ENCODE measurements at regions not wholly inside any gene's neighbourhood (a gene's known extent, or its start where the extent isn't known, plus 50 kb on each side); places are given as distances from the start of the nearest gene placed in this dataset.
A peak's percentile ranks its signal among the peaks of the same experiment; 100 is the strongest.

DNA sequence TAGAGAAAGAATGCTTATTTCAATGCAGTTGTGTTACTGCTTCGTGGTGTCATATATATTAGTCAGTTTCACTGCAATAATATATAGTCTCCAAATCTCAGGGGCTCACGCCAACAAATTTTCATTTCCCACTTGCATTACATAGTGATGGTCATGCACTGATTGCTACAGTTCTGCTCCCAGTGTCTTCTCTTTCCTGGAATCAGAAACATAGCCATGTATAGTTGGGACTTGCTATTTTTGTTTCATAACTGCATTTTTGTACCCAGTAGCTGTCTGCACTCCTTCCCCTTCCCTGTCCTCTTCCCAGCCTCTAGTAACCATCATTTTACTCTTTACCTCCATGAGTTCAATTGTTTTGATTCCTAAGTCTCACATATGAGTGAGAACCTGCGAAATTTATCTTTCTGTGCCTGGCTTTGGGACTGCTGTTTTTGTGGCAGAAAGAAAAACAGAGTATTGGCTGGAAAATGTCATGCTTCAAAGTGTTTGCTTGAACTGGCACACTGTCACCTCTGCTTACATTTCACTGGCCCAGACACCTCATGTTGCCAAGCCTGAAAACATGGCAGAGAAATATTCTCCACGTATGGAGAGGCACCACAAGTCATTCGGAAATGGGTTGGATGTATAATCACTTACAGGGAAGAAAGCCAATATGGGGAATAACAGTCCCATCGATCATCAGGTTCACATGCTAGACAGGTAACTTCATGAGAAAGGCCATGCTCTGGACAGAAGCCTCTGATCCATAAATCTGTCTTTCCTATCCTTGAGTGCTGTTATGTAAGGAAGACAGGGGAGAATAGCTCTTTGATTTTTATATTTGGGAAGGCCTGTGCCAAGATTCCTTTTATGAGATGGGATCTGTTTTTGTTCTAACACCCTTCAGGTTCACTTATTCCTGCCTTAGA lies 60.4 kb upstream of the BACH1 start:
- Histone ChIP-seq H3K27me3 (ENCODE audit: low read depth, low read length) (no peaks in the 10 kb centered on the region), H3K4me1 (ENCODE audit: control insufficient read depth in 1 of 2, insufficient read depth in 2 of 2, low read length in 2 of 2) (peaks cover 6 to 18% of the 10 kb centered on the region in 2 donors), H3K36me3 (ENCODE audit: control insufficient read depth in 1 of 2, insufficient read depth in 2 of 2, low read length in 2 of 2) (no peaks in the 10 kb centered on the region), H3K4me3 (ENCODE audit: low read depth in 1 of 2, low read length in 2 of 2) (no peak overlapping the region), H3K27ac (ENCODE audit: low read length) (no peak overlapping the region), H3K9me3 (ENCODE audit: control insufficient read depth in 1 of 2, low read length in 2 of 2) (no peaks in the 10 kb centered on the region)

DNA sequence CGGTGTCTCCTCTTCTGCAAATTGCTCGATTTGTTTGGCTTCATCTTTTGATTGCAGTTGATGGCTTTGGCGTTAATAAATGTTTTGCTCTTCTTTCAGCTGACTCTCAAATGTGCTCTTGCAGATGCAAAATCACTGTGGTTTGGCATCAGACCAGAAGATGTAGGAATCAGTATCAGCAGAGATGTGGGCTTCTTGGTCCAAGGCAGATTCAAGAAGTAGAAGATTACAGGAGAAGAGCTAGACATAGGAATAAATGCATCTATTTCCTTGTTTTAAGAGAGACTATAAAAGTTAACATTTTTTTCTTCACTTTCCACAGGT lies 59.8 kb upstream of the BACH1 start:
- H3K27me3 ChIP-seq (ENCODE audit: low read depth, low read length): no peaks in the 10 kb centered on the region
- no peaks in the 10 kb centered on the region for H3K36me3 ChIP-seq (ENCODE audit: control insufficient read depth in 1 of 2, insufficient read depth in 2 of 2, low read length in 2 of 2)
- H3K27ac ChIP-seq (ENCODE audit: low read length): no peak overlapping the region
- no peaks in the 10 kb centered on the region for H3K9me3 ChIP-seq (ENCODE audit: control insufficient read depth in 1 of 2, low read length in 2 of 2)
- peaks cover 6 to 18% of the 10 kb centered on the region in 2 donors for H3K4me1 ChIP-seq (ENCODE audit: control insufficient read depth in 1 of 2, insufficient read depth in 2 of 2, low read length in 2 of 2)
- no peak overlapping the region for H3K4me3 ChIP-seq (ENCODE audit: low read depth in 1 of 2, low read length in 2 of 2)

DNA sequence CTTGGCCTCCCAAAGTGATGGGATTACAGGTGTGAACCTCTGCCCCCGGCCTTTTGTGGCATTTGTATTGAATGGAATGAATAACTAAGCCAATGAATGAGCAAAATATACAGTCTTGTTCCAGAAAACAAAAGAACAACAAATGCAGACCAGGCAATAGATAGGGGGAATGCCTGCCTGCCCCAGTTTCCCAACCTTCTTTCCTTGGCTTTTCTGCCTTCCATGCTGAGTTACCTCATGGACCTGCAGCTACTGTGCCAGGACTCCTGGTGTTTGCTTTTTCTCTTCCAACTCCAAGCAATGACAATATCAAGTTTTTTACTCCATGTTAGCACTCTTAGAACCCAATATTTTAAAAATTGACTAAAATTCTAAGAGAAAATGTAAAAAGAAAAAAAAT lies 58.6 kb upstream of the BACH1 start:
- Histone ChIP-seq H3K4me3 (ENCODE audit: low read depth in 1 of 2, low read length in 2 of 2) (no peak overlapping the region), H3K27ac (ENCODE audit: low read length) (no peak overlapping the region), H3K27me3 (ENCODE audit: low read depth, low read length) (no peaks in the 10 kb centered on the region), H3K36me3 (ENCODE audit: control insufficient read depth in 1 of 2, insufficient read depth in 2 of 2, low read length in 2 of 2) (no peaks in the 10 kb centered on the region), H3K4me1 (ENCODE audit: control insufficient read depth in 1 of 2, insufficient read depth in 2 of 2, low read length in 2 of 2) (peaks cover 6 to 18% of the 10 kb centered on the region in 2 donors), H3K9me3 (ENCODE audit: control insufficient read depth in 1 of 2, low read length in 2 of 2) (no peaks in the 10 kb centered on the region)

DNA sequence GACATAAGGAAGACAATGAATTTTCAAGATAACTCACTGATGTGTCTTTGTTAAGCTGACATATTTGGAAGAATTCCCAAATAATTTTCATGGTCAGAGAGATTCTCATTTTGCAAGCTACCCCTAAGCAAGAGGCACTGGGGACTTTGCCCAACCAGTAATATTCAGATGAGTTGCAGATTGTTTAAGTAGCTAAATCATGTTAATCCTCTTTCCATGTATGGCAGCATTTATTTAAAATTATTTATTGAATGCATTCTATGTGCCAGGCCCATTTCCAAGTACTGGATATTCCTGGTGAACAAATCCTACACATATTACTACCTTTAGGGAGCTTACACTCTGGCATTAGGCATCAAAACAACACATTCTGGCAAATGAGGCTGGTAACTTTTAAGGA lies 56.5 kb upstream of the BACH1 start:
- Histone ChIP-seq H3K36me3 (ENCODE audit: control insufficient read depth in 1 of 2, insufficient read depth in 2 of 2, low read length in 2 of 2) (no peaks in the 10 kb centered on the region), H3K27me3 (ENCODE audit: low read depth, low read length) (no peaks in the 10 kb centered on the region), H3K9me3 (ENCODE audit: control insufficient read depth in 1 of 2, low read length in 2 of 2) (no peaks in the 10 kb centered on the region), H3K27ac (ENCODE audit: low read length) (no peak overlapping the region), H3K4me1 (ENCODE audit: control insufficient read depth in 1 of 2, insufficient read depth in 2 of 2, low read length in 2 of 2) (peaks cover 0 to 15% of the 10 kb centered on the region in 2 donors), H3K4me3 (ENCODE audit: low read depth in 1 of 2, low read length in 2 of 2) (no peak overlapping the region)

DNA sequence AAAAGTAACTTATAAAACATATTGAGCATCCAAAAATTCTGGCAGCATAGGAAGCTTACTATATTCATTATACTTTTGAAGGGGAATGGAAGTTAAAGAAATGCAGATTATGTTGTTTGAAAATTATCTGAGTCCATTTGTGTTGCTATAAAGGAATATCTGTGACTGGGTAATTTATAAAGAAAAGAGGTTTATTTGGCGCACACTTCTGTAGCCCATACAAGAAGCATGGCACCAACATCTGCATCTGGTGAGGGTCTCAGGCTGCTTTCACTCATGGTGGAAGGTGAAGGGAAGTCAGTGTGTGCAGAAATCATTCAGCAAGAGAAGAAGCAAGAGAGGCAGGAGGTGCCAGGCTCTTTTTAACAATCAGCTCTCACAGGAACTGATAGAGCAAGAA lies 55.5 kb upstream of the BACH1 start:
- Histone ChIP-seq H3K4me3 (ENCODE audit: low read depth in 1 of 2, low read length in 2 of 2) (no peak overlapping the region), H3K27ac (ENCODE audit: low read length) (no peak overlapping the region), H3K9me3 (ENCODE audit: control insufficient read depth in 1 of 2, low read length in 2 of 2) (no peaks in the 10 kb centered on the region), H3K4me1 (ENCODE audit: control insufficient read depth in 1 of 2, insufficient read depth in 2 of 2, low read length in 2 of 2) (peaks cover 0 to 5% of the 10 kb centered on the region in 2 donors), H3K27me3 (ENCODE audit: low read depth, low read length) (no peaks in the 10 kb centered on the region), H3K36me3 (ENCODE audit: control insufficient read depth in 1 of 2, insufficient read depth in 2 of 2, low read length in 2 of 2) (no peaks in the 10 kb centered on the region)

DNA sequence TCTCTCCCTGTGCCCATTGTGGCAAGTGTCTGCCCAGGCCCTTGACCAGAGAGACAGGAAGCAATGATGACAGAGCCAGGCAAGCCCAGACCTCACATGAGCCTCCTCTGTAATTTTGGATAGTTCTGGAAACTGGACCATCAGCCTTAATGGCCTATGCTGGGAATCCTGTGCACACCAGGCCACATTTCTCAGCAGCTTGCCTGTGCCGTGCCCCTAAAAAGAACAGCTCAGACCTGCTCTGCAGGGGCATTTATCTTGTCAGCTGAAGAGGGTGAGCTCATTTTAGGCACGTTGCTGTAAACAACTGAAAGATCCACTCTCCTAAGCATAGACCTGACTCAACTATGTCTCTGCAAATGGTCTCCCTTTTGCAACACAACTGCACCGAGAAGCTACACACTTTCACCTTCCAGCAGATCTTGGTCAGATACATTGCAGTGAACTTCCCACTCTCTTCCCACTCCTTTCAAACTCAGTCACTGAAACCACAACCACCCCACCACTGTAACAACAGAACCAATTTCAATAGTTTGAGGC lies 53.5 kb upstream of the BACH1 start:
- H3K27ac ChIP-seq (ENCODE audit: low read length): peak overlapping the region; percentile 18

DNA sequence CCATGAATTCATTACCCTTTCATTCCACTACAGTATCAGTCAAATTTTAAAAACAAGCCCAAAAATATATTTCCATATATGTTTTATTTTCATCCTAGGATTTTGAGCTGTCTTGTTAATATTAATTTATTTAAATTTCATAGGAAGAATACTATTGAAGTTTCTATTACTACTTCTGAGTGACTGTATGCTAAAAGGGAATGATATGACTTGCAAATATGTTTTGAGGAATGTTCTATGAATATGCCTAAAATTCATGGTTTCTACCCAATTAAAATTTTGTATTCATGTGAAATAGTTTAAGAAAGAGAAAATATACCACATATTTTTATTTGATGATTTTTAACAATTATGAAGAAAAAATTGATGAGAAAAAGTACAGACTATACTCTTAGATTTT lies 52.9 kb upstream of the BACH1 start:
- no peaks in the 10 kb centered on the region for H3K9me3 ChIP-seq (ENCODE audit: control insufficient read depth in 1 of 2, low read length in 2 of 2)
- no peaks in the 10 kb centered on the region for H3K36me3 ChIP-seq (ENCODE audit: control insufficient read depth in 1 of 2, insufficient read depth in 2 of 2, low read length in 2 of 2)
- H3K4me3 ChIP-seq (ENCODE audit: low read depth in 1 of 2, low read length in 2 of 2): no peak overlapping the region
- no peaks in the 10 kb centered on the region for H3K27me3 ChIP-seq (ENCODE audit: low read depth, low read length)
- H3K4me1 ChIP-seq (ENCODE audit: control insufficient read depth in 1 of 2, insufficient read depth in 2 of 2, low read length in 2 of 2): no peaks in the 10 kb centered on the region
- H3K27ac ChIP-seq (ENCODE audit: low read length): no peak overlapping the region

More for the DNA sequence above, 53.5 kb upstream of the BACH1 start:
- H3K27me3 ChIP-seq (ENCODE audit: low read depth, low read length): no peaks in the 10 kb centered on the region
- no peaks in the 10 kb centered on the region for H3K9me3 ChIP-seq (ENCODE audit: control insufficient read depth in 1 of 2, low read length in 2 of 2)
- no peaks in the 10 kb centered on the region for H3K36me3 ChIP-seq (ENCODE audit: control insufficient read depth in 1 of 2, insufficient read depth in 2 of 2, low read length in 2 of 2)
- no peaks in the 10 kb centered on the region for H3K4me1 ChIP-seq (ENCODE audit: control insufficient read depth in 1 of 2, insufficient read depth in 2 of 2, low read length in 2 of 2)
- no peak overlapping the region for H3K4me3 ChIP-seq (ENCODE audit: low read depth in 1 of 2, low read length in 2 of 2)

DNA sequence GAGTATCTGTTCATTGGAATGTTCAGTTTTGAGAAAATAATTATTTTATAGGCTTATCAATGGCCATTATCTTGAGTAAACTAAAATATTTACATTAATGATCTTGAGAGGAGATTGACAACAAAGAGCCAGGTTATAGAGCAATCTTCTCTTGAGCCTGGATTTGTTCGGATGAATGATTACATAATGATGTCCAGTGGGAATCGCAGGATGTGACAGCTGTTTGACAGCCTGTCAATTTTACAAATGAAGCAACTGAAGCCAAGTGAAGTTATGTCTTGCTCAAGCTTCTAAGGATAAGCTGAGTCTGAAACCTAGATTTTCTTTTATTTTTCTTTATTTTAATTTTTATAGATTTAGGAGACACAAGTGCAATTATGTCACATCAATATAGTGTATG lies 52.1 kb upstream of the BACH1 start:
- no peaks in the 10 kb centered on the region for H3K27me3 ChIP-seq (ENCODE audit: low read depth, low read length)

DNA sequence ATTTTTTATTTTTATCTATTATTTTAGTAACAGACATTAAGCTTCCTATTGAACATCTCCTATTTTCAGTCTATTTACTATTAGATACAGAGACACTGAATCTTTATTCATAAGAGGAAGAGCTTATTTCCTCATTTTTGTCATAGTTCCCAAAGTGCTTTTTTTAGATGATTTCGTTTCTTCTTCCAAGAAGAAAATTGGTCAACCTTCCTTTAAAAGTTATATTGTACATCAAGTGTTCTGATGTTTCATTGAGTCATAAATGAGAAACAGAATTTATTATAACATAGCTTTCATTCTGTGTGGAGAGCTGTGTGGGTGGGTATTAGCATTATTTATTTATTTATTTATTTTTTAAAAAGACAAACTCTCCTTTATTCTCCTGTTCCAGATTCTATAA lies 50.6 kb upstream of the BACH1 start:
- H3K4me3 ChIP-seq (ENCODE audit: low read depth in 1 of 2, low read length in 2 of 2): no peak overlapping the region
- no peaks in the 10 kb centered on the region for H3K4me1 ChIP-seq (ENCODE audit: control insufficient read depth in 1 of 2, insufficient read depth in 2 of 2, low read length in 2 of 2)
- no peak overlapping the region for H3K27ac ChIP-seq (ENCODE audit: low read length)
- no peaks in the 10 kb centered on the region for H3K27me3 ChIP-seq (ENCODE audit: low read depth, low read length)
- H3K9me3 ChIP-seq (ENCODE audit: control insufficient read depth in 1 of 2, low read length in 2 of 2): peaks cover 0 to 2% of the 10 kb centered on the region in 2 donors
- H3K36me3 ChIP-seq (ENCODE audit: control insufficient read depth in 1 of 2, insufficient read depth in 2 of 2, low read length in 2 of 2): no peaks in the 10 kb centered on the region

More for the DNA sequence above, 52.1 kb upstream of the BACH1 start:
- Histone ChIP-seq H3K9me3 (ENCODE audit: control insufficient read depth in 1 of 2, low read length in 2 of 2) (no peaks in the 10 kb centered on the region), H3K4me1 (ENCODE audit: control insufficient read depth in 1 of 2, insufficient read depth in 2 of 2, low read length in 2 of 2) (no peaks in the 10 kb centered on the region), H3K27ac (ENCODE audit: low read length) (no peak overlapping the region), H3K36me3 (ENCODE audit: control insufficient read depth in 1 of 2, insufficient read depth in 2 of 2, low read length in 2 of 2) (no peaks in the 10 kb centered on the region), H3K4me3 (ENCODE audit: low read depth in 1 of 2, low read length in 2 of 2) (no peak overlapping the region)
